ENCODE measurements at regions not wholly inside any gene's neighbourhood (a gene's known extent, or its start where the extent isn't known, plus 50 kb on each side); places are given as distances from the start of the nearest gene placed in this dataset.

GRCh38 chr15:38189671-38190295 lies 62.9 kb upstream of the SPRED1 start:
- Histone ChIP-seq H4K8ac (ENCODE audit: low read depth in 2 of 2, low read length in 2 of 2) (no peak overlapping the region), H2AK5ac (ENCODE audit: low read depth, low read length) (no peak overlapping the region), H3K9ac (ENCODE audit: low read depth, low read length) (no peak overlapping the region), H4K20me1 (ENCODE audit: insufficient read depth, low read length) (no peaks in the 10 kb centered on the region), H3K4me3 (ENCODE audit: insufficient read depth, low read depth, low read length) (no peak overlapping the region), H3K4ac (ENCODE audit: low read depth, low read length) (no peak overlapping the region), H3K4me2 (ENCODE audit: low read depth, low read length) (no peak overlapping the region), H3K9me1 (ENCODE audit: insufficient read depth, low read length) (no peaks in the 10 kb centered on the region), H3K27ac (ENCODE audit: insufficient read depth, low read length) (no peak overlapping the region), H2BK5ac (ENCODE audit: low read depth, low read length, poor library complexity, severe bottlenecking) (no peak overlapping the region), H2AFZ (replicated peaks; ENCODE audit: low read length, poor library complexity) (no peak overlapping the region), H4K5ac (ENCODE audit: low read depth, low read length) (no peak overlapping the region), H3K9me3 (ENCODE audit: control insufficient read depth, insufficient read depth, low read length) (no peaks in the 10 kb centered on the region), H3K56ac (ENCODE audit: extremely low read depth, insufficient read depth, low read length) (no peak overlapping the region), H3K18ac (ENCODE audit: low read depth, low read length) (no peak overlapping the region), H3K36me3 (ENCODE audit: control insufficient read depth, insufficient read depth, low read length) (no peaks in the 10 kb centered on the region), H2BK120ac (ENCODE audit: low read depth, low read length) (no peak overlapping the region), H3K27me3 (ENCODE audit: control insufficient read depth, insufficient read depth, low read length) (peaks cover 35% of the 10 kb centered on the region), H3K23ac (ENCODE audit: low read depth, low read length) (no peak overlapping the region), H2BK20ac (ENCODE audit: low read depth, low read length) (no peak overlapping the region), H4K91ac (ENCODE audit: insufficient read depth, low read depth, low read length) (no peak overlapping the region), H3K14ac (replicated peaks; ENCODE audit: low read depth, low read length) (no peak overlapping the region), H2BK15ac (ENCODE audit: low read depth, low read length) (no peak overlapping the region), H3K4me1 (ENCODE audit: control insufficient read depth, insufficient read depth, low read length) (no peaks in the 10 kb centered on the region; the same call in 1 of the 2 replicates), H3K79me1 (ENCODE audit: low read depth in 1 of 2, low read length in 2 of 2) (no peaks in the 10 kb centered on the region), H2AK9ac (replicated peaks; ENCODE audit: low read depth, low read length, poor library complexity) (no peak overlapping the region)
- no peak for ATAC-seq (ENCODE audit: low read depth)
- dilution Hi-C loops (cut with HindIII; ENCODE audit: low sequenced_read_pairs, unreplicated experiment), result no loop called here
- ChIA-PET CTCF (interaction anchor here (0.6 kb wide), 2 partner anchors 10 to 61 kb away, joined by 3 read pairs; no protein-coding TSS in a partner anchor), POLR2A (ENCODE audit: unreplicated experiment) (no interaction called here)
- 98% methylated on average over 4 of the region's 5 CpGs; no CpG with 5 or more reads in 1 of the 2 experiments for WGBS, 2 experiments (ENCODE audit: extremely low coverage in 2 of 2, insufficient read length in 1 of 2)
- TF ChIP-seq RAD21 (IDR thresholded peaks at IDR 0.05; ENCODE audit: low read length) (no peak), USF2 (IDR thresholded peaks at IDR 0.05; ENCODE audit: low read depth, low read length) (no peak), MAFK (IDR thresholded peaks at IDR 0.05; ENCODE audit: low read depth, low read length) (no peak), MXI1 (IDR thresholded peaks at IDR 0.05; ENCODE audit: borderline replicate concordance, low read depth, low read length) (no peak), RFX5 (IDR thresholded peaks at IDR 0.05; ENCODE audit: low read depth, low read length) (no peak), SMC3 (IDR thresholded peaks at IDR 0.05; ENCODE audit: low read depth, low read length) (no peak), FOS (IDR thresholded peaks at IDR 0.05; ENCODE audit: low read depth, low read length) (no peak), NFE2L2 (IDR thresholded peaks at IDR 0.05; ENCODE audit: low read depth, low read length) (no peak), CEBPB (IDR thresholded peaks at IDR 0.05; ENCODE audit: low read depth, low read length) (no peak), BHLHE40 (IDR thresholded peaks at IDR 0.05; ENCODE audit: low read depth, low read length) (no peak), CHD1 (IDR thresholded peaks at IDR 0.05; ENCODE audit: low read depth, low read length) (no peak), POLR2A (IDR thresholded peaks at IDR 0.05; ENCODE audit: low read depth, low read length) (no peak), MAZ (IDR thresholded peaks at IDR 0.05; ENCODE audit: borderline replicate concordance, low read depth, low read length) (no peak), CTCF (conservative IDR thresholded peaks at IDR 0.05; ENCODE audit: low read depth, low read length) (no peak), RCOR1 (IDR thresholded peaks at IDR 0.05; ENCODE audit: insufficient replicate concordance, low read length) (no peak), ELK1 (IDR thresholded peaks at IDR 0.05; ENCODE audit: borderline replicate concordance, low read depth, low read length) (no peak)
- in situ Hi-C loops (cut with MboI; ENCODE audit: low sequenced_read_pairs), result loop anchor here (25.0 kb wide), 1 partner anchor 473 kb away; no protein-coding TSS in a partner anchor
- no peak for DNase-seq
- BruUV-seq (replicated peaks), result no TSS peak
- intact Hi-C loops (cut with micrococcal nuclease), result no loop called here

Data from IMR-90 (cell line).